ENCODE measurements at regions not wholly inside any gene's neighbourhood (a gene's known extent, or its start where the extent isn't known, plus 50 kb on each side); places are given as distances from the start of the nearest gene placed in this dataset.
"Not testable (repeated sequence)": the region's sequence is repeated elsewhere in the genome, so short reads cannot be mapped to it uniquely, and the experiment has no call there.

DNA sequence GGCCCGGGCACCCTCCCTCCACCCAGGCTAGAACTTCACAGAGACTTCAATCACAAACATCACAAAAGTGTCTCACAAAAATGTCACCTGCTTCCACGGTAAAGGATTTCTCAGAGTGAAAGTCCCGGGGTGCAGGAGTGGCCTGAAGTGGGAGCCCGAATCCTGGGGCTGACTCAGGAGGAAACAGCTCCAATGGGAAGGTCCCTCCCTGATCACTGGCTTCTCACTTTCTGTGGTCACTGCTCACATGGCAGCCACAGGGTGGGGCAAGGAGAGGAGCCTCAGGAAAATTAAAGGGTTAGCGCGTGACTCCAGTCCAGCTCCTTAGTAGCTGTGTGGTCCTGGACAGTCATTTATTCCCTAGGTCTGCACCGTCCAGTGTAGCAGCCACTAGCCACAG, 564.5 kb upstream of the B3GAT1 start:
- no peak for DNase-seq

DNA sequence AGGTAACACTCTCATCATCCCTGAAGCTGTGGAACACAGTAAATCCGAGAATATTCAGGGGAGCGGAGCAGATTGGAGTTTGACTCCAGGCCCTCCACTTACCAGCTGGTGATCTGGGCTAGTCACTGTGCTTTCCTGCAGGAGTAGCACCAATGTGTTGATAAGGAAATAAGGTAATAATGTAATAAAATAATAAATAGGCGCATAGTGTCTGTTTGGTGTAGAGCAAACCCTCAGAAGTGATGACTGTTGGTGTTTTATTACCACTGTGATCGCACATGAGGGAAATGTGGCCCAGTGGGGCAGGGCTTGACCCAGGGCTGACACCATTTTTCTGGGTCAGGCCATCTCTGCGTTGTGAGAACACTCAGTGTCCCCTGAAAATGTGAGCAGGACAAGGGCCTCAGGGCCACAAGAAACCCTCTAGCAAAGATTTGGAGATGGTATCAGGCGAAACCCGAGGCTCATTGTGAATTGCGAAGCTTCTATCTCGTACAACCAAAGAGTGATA, 563.9 kb upstream of the B3GAT1 start:
- no peak for DNase-seq

DNA sequence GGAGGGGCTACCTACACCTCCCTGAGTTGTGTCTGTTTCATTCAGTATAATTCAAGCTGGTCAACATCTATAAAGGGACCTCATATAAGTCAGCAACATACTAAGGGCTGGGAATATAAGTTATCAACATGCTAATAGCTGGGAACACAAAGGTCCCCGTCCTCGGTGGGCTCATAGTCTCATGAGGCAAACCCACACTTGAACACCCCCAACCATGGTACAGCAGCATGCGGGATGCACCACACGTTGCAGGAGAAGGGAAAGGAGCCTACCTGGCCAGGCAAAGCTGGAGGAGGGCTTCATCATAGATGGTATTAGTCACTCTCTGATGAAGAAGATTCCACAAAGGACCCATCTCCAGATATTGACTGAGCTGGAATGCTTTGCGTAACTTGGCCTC, 561.8 kb upstream of the B3GAT1 start:
- DNase-seq = no peak

DNA sequence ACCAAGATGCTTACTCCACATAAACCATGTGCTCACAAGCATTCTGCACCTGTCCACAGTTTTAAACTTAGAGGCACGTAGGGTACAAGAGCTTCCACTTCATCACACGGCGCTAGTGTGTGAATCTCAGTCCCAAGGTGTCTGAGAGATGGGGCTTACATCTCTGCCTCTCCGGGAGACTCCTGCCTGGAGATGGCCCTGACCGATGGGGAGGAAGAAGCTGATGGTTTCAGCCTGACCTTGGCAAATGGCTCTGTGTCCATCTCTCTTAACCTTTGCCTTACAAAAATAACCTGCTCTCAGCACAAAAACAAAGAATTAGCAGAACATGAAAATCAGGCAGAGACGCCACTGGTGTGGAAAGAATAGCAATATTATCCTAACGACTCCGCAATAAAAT, 559.3 kb upstream of the B3GAT1 start:
- DNase-seq = no peak

DNA sequence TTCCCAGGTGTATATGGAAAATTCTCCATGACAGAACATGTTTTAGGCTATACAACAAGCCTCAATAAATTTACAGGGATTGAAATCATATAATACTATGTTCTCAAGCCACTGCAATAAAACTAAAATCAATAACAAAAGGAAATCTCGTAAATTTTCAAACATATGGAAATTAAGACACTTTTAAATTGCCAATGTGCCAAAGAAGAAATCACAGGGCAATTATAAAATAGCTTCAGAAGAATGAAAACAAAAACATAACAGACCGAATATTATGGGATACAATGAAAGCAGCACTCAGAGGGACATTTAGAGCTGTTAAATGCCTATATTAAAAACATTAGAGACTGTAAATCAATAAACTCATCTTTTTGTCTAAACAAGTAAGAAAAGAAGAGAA, 555.7 kb upstream of the B3GAT1 start:
- DNase-seq = no peak

DNA sequence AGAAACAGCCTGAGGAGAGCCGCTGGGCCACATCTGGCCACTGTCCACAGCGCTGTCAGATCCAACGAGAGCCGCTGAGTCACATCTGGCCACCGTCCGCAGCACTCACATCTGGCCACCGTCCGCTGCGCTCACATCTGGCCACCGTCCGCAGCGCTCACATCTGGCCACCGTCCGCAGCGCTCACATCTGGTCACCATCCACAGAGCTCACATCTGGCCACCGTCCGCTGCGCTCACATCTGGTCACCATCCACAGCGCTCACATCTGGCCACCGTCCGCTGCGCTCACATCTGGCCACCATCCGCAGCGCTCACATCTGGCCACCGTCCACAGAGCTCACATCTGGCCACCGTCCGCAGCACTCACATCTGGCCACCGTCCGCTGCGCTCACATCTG, 549.3 kb upstream of the B3GAT1 start:
- not testable (repeated sequence) for DNase-seq

DNA sequence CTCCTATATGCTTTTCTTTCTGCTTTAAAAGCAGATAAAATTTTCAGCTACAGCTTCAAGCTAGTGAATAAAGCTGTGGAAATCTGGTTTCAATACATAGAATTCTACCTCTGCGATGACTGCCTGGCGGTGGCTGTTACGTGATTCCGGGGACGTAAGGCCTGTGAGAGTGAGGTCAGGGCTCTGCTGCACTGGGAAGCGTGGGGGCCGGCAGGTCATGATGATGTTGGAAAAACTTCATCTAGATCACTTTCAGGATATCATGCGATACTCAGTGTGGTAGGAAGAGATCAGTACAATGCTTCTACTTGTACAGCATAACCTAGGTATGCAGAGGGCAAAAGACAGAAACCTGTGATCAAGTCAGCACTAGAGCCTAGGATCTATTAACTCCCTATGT, 546.8 kb upstream of the B3GAT1 start:
- DNase-seq = no peak

DNA sequence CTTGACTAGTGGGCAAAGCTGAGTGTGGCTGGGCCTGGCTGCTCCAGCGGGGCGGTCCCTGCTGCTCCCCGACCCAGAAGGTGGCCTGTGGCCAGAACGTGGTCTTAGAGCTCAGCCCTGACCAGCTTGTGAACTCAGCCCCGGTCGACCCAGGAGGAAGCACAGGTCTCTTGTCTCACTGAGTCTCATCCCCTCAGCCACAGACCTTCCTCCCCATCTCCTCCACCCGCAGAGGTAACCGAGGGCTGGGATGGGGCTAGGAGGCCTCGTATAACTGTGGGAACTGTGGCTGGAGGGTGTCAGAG, 546.2 kb upstream of the B3GAT1 start:
- no peak for DNase-seq

DNA sequence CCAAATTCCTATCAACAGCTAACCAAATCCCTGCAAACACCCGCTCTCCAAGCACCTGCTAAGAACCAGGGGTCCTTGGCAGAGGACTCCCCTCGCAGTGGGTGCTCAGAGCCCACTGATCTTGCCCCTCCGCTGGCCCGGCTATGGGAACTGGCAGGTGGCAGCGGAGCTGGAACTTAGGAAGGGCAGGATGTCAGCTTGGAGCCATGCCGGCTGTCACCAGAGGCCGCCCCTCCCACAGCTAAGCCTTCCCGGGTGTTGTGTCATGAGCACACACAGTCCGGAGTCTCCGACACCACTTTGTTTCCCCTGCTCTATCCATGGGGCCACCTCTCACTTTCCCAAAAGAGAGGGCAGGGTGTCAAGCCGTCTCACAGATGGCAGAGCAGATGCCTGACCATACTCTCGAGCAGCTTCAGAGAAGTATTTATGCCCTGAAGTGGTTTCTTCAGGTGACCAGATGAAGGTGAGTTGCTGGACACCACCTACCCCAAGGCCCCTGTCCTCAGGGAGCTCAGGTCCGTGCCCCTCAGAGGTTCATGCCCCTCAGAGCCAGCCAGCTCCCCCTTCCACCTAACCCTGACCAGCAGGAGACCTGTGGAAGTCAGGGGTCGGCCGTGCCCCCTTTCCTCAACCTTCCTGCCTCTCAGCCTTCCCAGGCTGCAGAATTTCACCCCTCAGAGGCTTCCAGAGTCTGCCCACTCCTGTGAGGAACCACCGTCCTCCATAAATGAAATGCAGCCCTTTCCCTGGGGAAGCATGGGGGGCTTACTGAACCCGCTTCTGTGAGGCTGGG, 545.7 kb upstream of the B3GAT1 start:
- no peak for DNase-seq

DNA sequence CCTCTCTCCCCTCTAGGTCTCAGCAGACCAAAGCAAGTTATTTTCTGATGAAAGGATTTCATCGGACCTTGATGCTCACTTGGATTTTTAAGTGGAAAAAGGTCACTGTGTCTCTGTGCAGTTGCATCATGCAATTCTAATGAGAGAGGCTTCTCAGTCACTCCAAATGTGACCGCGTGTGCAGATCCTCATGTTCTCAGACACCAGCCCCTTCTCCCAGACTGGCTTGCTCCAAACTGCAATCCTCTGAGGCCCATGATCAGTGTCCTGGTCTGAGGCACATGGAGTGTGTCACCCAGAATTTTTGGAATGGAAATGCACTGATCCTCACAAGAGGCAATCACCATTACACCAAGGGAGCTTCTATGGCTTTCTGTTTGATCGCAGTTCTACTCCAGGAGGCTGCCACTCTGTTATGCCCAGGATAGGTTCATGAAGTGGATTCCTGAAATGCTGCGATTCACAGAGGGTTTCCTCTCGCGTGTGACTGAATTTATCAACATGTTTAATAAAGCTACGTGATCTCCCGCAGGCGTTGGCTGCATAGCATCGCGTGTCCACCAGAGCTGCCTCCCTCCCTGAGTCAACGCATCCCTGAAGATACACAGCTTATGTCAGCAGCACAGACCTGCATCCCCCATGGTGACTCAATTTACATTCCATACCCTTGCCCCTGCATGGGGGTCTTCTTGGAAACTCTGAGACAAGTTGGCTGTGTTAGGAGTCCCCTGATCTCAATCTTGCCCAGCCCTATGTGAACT, 544.6 kb upstream of the B3GAT1 start:
- no peak for DNase-seq

DNA sequence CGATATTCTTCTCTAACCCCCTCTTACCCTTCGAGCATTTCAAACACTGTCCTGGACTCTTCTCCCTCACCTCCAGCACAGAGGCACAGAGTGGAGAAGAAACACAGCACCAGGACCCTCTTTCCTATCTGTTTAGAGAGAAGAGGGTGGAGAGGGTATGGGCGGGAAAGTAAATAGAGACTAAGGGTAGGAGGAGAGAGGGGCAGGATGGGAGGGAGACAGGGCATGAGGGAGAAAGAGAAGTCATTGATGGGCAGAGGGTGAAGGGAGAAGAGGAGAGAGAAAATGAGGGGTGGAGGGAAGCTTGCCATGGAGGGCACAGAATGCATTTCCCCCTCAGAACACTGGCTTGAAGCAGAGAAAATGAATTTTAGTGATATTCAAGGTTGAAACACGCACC, 543.9 kb upstream of the B3GAT1 start:
- not testable (repeated sequence) for DNase-seq

DNA sequence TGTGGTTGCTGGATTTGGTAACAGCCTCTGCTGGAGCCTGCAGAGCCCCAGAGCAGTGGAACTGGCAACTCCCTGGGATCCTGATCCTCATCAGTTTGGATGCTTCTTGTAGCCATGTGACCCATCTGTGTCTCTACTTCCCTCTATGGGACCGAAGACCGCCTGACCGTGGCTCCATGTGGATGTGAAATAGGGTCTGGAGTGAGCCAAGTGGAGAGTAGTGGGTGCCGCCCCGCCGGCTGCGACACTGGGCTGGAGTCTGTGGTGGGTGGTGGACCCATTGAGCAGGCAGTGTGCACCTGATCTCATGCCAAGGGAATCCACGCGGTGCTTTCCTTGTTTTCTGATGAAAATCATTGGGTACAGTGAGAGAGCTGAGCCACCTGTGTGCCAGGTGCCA, 543.2 kb upstream of the B3GAT1 start:
- no peak for DNase-seq

DNA sequence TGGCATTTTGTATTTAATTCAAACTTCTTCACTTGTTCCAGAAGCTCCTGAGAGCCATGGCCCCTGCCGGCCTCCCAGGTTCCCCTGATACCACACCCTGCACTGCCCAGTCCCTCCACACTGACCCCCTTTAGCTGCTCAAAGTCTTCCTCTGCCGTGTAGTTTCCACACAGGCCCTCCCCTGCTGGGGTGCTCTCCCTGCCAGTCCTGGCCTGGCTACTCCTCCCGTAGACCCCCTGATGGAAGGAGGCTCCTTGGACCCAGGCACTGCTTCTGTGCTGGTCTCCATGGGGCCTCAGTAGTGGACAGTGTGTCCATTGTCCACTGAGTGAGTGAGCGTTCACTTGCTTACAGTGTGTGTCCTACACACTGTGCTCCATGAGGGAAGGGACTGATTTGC, 542.4 kb upstream of the B3GAT1 start:
- not testable (repeated sequence) for DNase-seq

DNA sequence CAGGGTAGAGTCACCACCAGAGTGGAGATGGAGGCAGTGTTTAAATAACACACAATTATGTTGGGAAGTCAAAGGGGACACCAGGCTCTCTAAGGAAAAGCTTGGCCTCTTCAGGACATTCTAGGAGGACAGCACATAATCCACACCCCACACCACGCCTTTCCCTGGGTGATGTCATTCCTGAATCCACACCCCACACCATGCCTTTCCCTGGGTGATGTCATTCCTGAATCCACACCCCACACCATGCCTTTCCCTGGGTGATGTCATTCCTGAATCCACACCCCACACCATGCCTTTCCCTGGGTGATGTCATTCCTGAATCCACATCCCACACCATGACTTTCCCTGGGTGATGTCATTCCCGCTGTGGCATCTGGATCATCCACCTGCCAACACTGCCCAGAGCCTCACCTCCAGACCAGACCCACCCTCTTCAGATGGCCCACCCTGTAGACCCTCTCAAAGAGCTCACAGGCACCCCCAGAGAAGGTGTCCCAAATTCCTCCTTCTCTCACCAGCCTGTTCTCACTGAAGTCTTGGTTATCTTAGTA, 541.5 kb upstream of the B3GAT1 start:
- not testable (repeated sequence) for DNase-seq

DNA sequence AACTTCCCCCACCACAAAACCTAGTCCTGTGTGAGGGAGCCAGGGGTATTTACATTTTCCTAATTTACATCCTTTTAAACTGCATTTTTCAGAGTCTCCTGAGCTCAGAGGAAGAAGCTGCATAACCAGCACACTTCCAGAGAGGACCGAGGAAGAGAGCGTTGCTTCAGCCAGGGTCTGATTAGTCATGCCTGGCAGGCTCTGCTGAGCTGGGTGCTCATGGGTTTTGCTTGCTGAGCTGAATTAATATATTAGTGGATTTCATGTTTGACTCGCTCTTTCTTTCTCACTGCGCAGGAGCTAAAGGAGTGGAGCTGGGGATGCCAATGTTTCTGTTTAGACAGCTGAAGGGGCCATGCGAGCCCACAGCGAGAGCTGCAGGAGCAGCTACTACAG, 539.3 kb upstream of the B3GAT1 start:
- DNase-seq = no peak

DNA sequence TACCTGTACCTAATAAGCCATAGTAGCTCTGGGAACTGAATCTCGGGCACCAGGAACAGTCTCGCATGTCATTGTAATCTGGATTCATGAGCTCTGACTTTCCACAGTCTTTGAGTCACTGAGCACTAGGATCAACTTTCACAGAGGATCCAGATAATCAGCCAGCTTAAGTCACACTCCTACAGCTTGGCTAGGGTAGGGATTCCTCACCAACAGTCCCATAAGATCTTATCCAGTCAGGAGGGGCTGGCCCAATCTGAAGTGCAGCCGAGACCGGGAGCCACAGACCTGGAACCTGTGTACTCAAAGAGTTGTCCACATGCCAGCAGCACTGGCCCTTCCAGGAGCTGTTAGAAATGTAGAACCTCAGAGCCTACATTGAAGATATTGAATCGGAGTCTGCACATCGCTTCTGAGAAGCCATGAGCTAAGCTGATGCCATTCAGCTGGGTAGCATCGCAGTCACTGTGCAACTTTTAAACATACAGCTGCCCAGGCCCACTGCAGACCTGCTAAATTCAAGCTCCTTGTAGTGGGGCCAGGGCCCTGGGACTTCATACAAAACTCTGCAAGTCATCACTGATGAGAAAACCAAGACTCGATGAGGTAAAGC, 538.8 kb upstream of the B3GAT1 start:
- DNase-seq = no peak

DNA sequence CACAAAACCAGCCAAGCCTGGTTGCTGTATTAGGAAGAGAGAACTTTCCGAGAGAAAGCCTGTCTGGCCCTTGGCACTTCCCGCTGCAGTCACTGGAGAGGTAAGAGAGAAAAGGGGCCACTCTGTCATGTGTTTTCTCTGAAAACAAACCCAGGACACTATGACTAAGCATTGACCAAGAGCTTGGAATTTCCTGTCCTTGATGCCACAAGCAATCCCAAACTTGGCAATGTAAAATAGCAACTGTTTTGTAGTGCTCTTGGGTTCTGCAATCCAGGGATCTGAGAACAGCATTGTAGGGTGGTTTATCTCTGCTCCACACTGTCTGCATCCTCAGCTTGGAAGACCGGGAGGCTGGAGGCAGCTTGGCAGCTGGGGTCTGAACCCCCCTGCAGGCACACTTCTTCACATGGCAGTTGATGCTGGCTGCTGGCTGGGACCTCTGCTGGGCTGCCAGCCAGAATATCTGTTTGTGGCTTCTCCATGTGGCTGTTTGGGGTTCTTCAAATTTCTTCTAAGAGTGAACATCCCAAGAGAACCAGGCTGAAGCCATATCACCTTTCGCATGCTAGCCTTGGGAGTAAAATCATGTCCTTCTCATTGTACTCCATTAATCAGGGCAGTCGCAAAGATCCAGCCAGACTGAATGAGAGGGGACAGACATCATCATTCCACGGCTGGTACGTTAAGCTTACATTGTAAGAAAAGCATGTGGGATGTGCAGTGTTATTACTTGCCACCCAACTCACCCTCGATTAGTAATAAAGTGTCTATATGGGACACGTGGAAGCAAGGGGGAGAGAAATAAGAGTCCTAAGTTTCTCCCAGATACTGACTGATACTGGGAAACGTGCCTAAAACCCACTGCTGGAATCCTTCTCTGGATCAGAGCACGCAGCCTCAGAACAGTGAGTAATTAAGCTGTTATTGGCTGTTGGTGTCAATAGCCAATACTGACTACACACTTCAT, 537.4 kb upstream of the B3GAT1 start:
- DNase-seq = no peak

DNA sequence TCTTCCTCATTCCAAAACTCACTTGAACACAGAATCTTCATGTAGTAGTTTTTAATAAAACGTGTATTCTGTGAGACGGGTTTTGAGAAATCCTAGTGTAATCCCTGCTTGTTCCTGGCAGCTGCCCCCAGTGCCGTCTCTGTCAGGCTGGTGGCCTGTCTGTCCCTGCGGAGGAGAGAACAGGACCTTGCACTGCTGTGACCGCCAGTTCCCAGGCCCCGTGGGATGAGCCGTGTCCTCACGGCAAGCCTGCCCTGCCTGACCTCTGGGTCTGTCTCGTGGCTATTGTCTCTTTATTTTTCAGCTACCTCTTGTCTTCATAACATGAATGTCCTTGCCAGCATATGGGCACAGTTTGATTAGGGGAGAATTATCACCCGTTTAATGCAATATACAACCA, 535.5 kb upstream of the B3GAT1 start:
- no peak for DNase-seq

DNA sequence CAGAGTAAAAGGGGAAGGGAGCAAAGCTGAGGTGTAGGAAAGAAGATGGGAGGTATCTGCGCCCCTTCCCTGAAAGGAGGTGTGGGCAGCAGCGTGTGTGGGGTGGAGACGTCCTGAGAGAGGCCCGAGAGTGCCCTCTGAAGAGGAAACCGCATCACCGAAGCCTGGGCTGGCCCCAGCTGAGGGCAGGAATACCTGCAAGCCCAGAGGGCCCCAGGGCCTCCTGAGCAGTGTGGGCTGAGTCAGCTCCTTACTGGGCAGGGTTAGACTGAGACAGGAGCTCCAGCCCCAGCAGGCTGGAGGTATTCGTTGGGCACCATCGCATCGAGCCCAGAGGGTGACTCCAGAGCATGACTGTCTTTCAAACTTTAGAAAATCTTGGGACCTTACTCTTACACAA, 534.0 kb upstream of the B3GAT1 start:
- no peak for DNase-seq

DNA sequence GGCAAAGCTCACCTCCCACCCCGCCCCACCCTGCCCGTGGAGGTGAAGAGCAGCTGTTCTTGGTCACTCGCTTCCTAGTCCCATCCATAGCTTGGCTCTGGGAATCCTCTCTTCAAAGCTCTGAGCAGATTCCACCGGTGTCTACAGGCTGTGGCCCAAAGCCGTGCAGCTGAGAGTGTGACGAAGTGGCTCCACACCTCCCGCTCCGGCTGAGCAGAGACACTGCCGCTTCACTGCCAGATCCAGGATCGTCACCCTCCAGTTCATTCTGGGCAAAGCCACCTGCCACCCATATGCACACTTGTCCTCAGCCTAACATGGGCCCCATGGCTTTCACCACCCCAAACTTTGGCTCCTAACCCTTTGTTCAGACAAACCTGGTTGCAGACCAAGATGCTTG, 532.9 kb upstream of the B3GAT1 start:
- DNase-seq = no peak

DNA sequence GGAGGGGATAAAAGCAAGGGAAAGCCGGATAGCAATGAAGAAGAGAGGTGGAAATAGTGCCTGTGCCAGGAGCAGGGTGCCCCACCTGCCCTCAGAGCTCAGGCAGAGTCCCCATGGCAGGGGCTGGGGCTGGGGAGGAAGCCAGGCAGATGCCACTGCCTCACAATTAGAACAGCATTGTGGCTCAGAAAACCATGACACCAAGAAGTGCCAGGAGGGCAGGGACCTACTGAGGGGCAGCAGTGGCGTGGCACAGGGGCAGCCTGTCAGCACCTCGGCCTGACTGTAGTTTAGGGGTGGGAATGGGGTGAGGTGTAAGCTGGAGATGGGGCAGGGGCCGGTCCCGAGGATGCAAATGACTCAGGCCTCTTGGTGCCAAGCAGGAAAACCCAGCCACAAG, 532.1 kb upstream of the B3GAT1 start:
- no peak for DNase-seq

DNA sequence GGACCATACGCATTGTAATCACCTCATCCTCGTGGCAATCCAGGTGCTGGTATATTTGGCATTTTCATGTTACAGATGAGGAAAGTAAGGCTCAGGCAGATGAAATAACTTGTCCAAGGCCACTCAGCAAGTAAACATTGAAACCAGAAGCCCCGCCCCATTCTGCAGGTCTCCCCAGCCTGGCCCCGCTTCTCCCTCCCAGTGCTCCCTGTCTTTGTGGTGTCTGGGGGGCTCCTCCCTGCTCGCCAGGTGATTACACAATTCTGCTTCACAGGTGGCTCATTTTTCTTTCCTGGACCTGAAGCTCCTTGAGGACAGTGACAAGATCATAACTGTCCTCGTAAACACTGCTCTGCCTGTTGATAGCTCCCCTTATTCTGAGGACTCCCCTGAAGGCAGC, 531.5 kb upstream of the B3GAT1 start:
- DNase-seq = no peak

DNA sequence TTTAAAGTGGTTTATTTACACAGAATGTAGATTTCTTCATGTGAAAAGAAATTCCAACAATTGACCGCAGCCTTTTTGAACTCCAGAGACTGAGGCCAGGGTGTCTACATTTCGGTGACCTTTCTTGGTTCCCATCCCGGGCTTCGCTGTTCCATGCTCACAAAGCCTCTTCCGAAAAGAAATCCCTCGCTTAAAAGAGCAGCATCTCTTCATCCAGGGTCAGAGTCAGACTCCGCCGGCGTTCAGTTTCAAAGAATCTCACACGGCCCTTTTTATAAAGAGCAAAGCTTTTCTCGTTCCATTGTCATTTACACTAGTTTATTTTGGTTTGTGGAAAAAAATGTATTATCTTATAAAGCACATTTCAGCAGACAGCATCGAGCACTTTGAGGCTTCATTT, 530.6 kb upstream of the B3GAT1 start:
- DNase-seq = no peak

All from CD4-positive, alpha-beta T cell treated with Interleukin-21 for 1 hour (primary cell).